Parathyroid adenoma (tissue), 2 donors: ENCODE measurements at regions not wholly inside any gene's neighbourhood (a gene's known extent, or its start where the extent isn't known, plus 50 kb on each side); places are given as distances from the start of the nearest gene placed in this dataset.
"Not testable (repeated sequence)": the region's sequence is repeated elsewhere in the genome, so short reads cannot be mapped to it uniquely, and the experiment has no call there.

Source experiments
- H2AFZ ChIP-seq: fragments of 300-600 bp; sonication (generic); one replicate; pipeline ENCODE4 v1.7.0; 2017; ENCODE audit warnings: antibody characterized with exemption, mild to moderate bottlenecking
- H3K27ac ChIP-seq: fragments of 300-600 bp; sonication (generic); one replicate; pipeline ENCODE4 v1.7.0; 2017
- H3K27me3 ChIP-seq: fragments of 300-600 bp; sonication (generic); one replicate; pipeline ENCODE4 v1.7.0; 2017; ENCODE audit warnings: low read length; ENCODE audit not compliant: control insufficient read depth, insufficient read depth
- H3K36me3 ChIP-seq: fragments of 300-600 bp; sonication (generic); one replicate; pipeline ENCODE4 v1.7.0; 2017; ENCODE audit warnings: low read length; ENCODE audit not compliant: control insufficient read depth, insufficient read depth
- H3K4me1 ChIP-seq: fragments of 300-600 bp; sonication (generic); one replicate; pipeline ENCODE4 v1.7.0; 2017; ENCODE audit warnings: control low read depth
- H3K4me2 ChIP-seq: fragments of 300-600 bp; sonication (generic); one replicate; pipeline ENCODE4 v1.7.0; 2017; ENCODE audit warnings: low read length
- H3K4me3 ChIP-seq: fragments of 300-600 bp; sonication (generic); one replicate; pipeline ENCODE4 v1.7.0; 2017; ENCODE audit warnings: low read depth, low read length
- H3K79me2 ChIP-seq: fragments of 300-600 bp; sonication (generic); one replicate; pipeline ENCODE4 v1.7.0; 2017; ENCODE audit warnings: control low read depth
- H3K9ac ChIP-seq: fragments of 300-600 bp; sonication (generic); one replicate; pipeline ENCODE4 v1.7.0; 2017; ENCODE audit warnings: mild to moderate bottlenecking
- H3K9me3 ChIP-seq: fragments of 300-600 bp; sonication (generic); one replicate; pipeline ENCODE4 v1.7.0; 2017; ENCODE audit warnings: low read length; ENCODE audit not compliant: control insufficient read depth
- TF ChIP-seq, protein P1 (sequence below): fragments of 300-600 bp; sonication (generic); IDR thresholded peaks from one replicate; pipeline ENCODE4 v1.7.0; 2017; ENCODE audit warnings: antibody characterized with exemption, mild to moderate bottlenecking
- donor health status: primary hyperparathyroidism.

DNA sequence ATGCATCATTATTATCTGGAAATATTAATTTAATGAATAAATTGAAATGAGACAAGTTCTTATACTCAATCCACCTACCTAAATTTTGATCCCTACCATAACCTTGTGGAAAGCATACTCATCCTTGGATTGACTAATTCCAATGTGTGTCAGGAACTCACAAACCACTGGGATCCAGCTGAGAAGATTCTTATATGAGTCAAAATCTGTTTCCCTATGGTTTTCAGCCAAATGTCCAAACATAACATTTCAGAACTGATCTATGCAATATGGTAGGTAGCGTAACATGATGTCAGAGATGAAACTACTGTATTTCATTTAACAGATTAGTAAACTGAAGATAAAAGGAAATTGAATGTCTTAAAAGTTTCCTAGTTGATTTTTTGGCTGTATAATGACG, 250.0 kb downstream of the PLOD2 start:
- Histone ChIP-seq H3K4me1 (no peaks in the 10 kb centered on the region), H3K79me2 (no peaks in the 10 kb centered on the region), H3K9me3 (no peaks in the 10 kb centered on the region), H3K4me2 (no peak overlapping the region), H3K27ac (no peak overlapping the region), H3K27me3 (no peaks in the 10 kb centered on the region), H3K9ac (no peak overlapping the region), H2AFZ (no peak overlapping the region), H3K4me3 (no peak overlapping the region), H3K36me3 (no peaks in the 10 kb centered on the region)
- TF ChIP-seq, protein P1, sequence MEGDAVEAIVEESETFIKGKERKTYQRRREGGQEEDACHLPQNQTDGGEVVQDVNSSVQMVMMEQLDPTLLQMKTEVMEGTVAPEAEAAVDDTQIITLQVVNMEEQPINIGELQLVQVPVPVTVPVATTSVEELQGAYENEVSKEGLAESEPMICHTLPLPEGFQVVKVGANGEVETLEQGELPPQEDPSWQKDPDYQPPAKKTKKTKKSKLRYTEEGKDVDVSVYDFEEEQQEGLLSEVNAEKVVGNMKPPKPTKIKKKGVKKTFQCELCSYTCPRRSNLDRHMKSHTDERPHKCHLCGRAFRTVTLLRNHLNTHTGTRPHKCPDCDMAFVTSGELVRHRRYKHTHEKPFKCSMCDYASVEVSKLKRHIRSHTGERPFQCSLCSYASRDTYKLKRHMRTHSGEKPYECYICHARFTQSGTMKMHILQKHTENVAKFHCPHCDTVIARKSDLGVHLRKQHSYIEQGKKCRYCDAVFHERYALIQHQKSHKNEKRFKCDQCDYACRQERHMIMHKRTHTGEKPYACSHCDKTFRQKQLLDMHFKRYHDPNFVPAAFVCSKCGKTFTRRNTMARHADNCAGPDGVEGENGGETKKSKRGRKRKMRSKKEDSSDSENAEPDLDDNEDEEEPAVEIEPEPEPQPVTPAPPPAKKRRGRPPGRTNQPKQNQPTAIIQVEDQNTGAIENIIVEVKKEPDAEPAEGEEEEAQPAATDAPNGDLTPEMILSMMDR, result no peak

DNA sequence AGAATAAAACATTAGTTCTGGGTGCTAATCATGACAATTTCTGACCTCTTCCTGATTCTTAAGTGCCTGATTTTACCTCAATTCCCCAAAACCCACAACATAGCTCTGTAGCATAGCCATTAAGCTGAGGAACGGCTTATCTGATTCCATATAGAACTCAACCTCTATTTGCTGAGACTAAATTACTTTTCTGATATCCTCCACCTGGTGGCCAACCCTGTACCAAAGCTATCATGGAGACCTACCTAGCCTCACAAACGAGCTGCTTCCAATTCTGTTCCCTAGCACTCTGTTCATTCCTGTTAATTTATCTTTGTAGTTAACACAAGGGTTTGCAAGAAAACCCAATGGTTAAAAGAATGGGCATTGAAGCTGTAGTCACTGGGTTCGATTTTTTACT, 245.2 kb downstream of the PLOD2 start:
- Histone ChIP-seq H2AFZ (no peak overlapping the region), H3K36me3 (no peaks in the 10 kb centered on the region), H3K27me3 (no peaks in the 10 kb centered on the region), H3K4me3 (no peak overlapping the region), H3K9me3 (no peaks in the 10 kb centered on the region), H3K4me2 (no peak overlapping the region), H3K9ac (no peak overlapping the region), H3K4me1 (no peaks in the 10 kb centered on the region), H3K27ac (no peak overlapping the region), H3K79me2 (no peaks in the 10 kb centered on the region)
- TF ChIP-seq, protein P1, result no peak

DNA sequence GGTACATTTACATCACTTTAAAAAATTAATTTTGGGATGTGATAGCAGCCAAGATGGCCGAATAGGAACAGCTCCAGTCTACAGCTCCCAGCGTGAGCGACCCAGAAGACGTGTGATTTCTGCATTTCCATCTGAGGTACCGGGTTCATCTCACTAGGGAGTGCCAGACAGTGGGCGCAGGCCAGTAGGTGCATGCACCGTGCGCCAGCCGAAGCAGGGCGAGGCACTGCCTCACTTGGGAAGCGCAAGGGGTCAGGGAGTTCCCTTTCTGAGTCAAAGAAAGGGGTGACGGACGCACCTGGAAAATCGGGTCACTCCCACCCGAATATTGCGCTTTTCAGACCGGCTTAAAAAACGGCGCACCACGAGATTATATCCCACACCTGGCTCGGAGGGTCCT, 233.2 kb downstream of the PLOD2 start:
- not testable (repeated sequence) for H3K9ac ChIP-seq, H3K4me2 ChIP-seq, H2AFZ ChIP-seq, H3K36me3 ChIP-seq, H3K79me2 ChIP-seq, H3K4me3 ChIP-seq, H3K27me3 ChIP-seq, H3K27ac ChIP-seq, H3K4me1 ChIP-seq, H3K9me3 ChIP-seq

DNA sequence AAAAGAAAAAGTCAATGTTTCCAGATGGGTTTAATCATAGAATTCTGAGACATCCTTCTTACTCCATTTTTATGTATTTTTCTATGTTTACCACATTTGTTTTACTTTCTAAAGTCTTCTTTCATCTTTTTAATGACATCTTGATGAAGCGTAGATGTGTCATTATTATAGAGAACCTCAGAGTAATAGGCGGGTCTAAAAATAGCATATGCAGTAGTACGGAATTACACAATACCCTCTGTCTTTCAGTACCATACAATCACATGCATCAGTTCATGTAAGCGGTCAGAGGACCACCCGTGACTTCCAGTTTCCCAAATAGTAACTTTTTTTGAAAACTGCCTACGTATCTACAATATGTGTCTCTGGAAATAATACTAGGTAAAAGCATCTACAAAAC, 224.0 kb downstream of the PLOD2 start:
- Histone ChIP-seq H3K9me3 (no peaks in the 10 kb centered on the region), H3K36me3 (no peaks in the 10 kb centered on the region), H3K4me1 (no peaks in the 10 kb centered on the region), H3K79me2 (no peaks in the 10 kb centered on the region), H3K27ac (no peak overlapping the region), H3K4me3 (no peak overlapping the region), H3K27me3 (no peaks in the 10 kb centered on the region), H2AFZ (no peak overlapping the region), H3K9ac (no peak overlapping the region), H3K4me2 (no peak overlapping the region)
- TF ChIP-seq, protein P1, result no peak

DNA sequence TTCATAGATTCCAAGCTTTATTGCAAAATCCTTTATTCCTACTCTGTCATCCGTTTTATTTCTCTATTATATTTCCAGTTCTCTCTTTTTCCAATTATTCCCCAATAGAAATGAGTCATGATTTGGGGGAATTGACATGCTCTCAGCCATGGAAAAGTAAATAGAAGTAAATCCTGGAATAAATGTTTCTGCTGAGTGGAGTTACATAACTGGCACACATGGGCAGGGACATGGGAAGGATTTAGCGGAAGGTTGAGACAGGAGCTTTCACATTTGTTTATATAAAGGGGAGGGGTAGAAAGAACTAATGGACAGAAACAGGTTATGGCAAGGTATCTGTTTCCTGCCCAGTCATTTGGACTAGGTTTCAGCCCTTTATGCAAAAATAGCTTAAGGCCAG, 221.6 kb downstream of the PLOD2 start:
- H3K4me3 ChIP-seq, result no peak overlapping the region
- H3K79me2 ChIP-seq, result no peaks in the 10 kb centered on the region
- no peak overlapping the region for H3K27ac ChIP-seq
- no peaks in the 10 kb centered on the region for H3K27me3 ChIP-seq
- TF ChIP-seq, protein P1, result no peak
- no peaks in the 10 kb centered on the region for H3K4me1 ChIP-seq
- H3K36me3 ChIP-seq, result no peaks in the 10 kb centered on the region
- H2AFZ ChIP-seq, result no peak overlapping the region
- no peaks in the 10 kb centered on the region for H3K9me3 ChIP-seq
- H3K9ac ChIP-seq, result no peak overlapping the region
- no peak overlapping the region for H3K4me2 ChIP-seq
